OCI-LY7 (cell line): ENCODE measurements at regions not wholly inside any gene's neighbourhood (a gene's known extent, or its start where the extent isn't known, plus 50 kb on each side); places are given as distances from the start of the nearest gene placed in this dataset.

Source experiments
- CTCF ChIP-seq: fragments of 200-600 bp; sonication (generic); conservative IDR thresholded peaks from 2 replicates; pipeline ENCODE4 v1.5.1; 2014; ENCODE audit warnings: mild to moderate bottlenecking, antibody characterized with exemption, low read length, moderate library complexity, mixed read lengths
- EZH2phosphoT487 ChIP-seq: fragments of 200-600 bp; sonication (generic); IDR thresholded peaks from 2 replicates; pipeline ENCODE4 v1.6.1; 2018; ENCODE audit warnings: low read depth, borderline replicate concordance, mild to moderate bottlenecking, mixed run types, antibody characterized with exemption, low read length, moderate library complexity, mixed read lengths

- no peak for TF ChIP-seq CTCF
- TF ChIP-seq EZH2phosphoT487: no peak
These were observed 424.1 kb downstream of the SMARCA1 start for GRCh38 chrX:129099207-129099606.
